SK-N-MC (cell line): ENCODE measurements at regions not wholly inside any gene's neighbourhood (a gene's known extent, or its start where the extent isn't known, plus 50 kb on each side); places are given as distances from the start of the nearest gene placed in this dataset.

Experiments
- DNase-seq: peaks from one replicate; pipeline ENCODE4 v3.0.0-alpha.2; 2011; ENCODE audit warnings: low read depth, low spot score
- H3K27ac ChIP-seq: fragments of 200-600 bp; sonication (generic); 2 replicates; pipeline ENCODE4 v1.5.1; 2016; ENCODE audit warnings: mixed run types
- H3K36me3 ChIP-seq: fragments of 200-600 bp; sonication (generic); 2 replicates; pipeline ENCODE4 v1.6.1; 2017; ENCODE audit warnings: antibody characterized with exemption, low read length, mixed read lengths; ENCODE audit not compliant: insufficient read depth
- H3K4me3 ChIP-seq: fragments of 200-600 bp; sonication (generic); 2 replicates; pipeline ENCODE4 v1.5.1; 2016
- H3K9ac ChIP-seq: fragments of 200-600 bp; sonication (generic); 2 replicates; pipeline ENCODE4 v1.8.0; 2017; ENCODE audit warnings: mixed run types, mixed read lengths; ENCODE audit not compliant: insufficient read length
- H3K9me3 ChIP-seq: fragments of 200-600 bp; sonication (generic); 2 replicates; pipeline ENCODE4 v1.6.1; 2017; ENCODE audit warnings: low read depth, mild to moderate bottlenecking, antibody characterized with exemption, low read length, moderate library complexity, mixed read lengths
- EZH2 ChIP-seq: fragments of 200-600 bp; sonication (generic); IDR thresholded peaks from one replicate; pipeline ENCODE4 v1.6.1; 2017; ENCODE audit warnings: antibody characterized with exemption
- FOXP2 ChIP-seq: optimal IDR thresholded peaks from 2 replicates; pipeline ENCODE3; 2011; ENCODE audit warnings: mild to moderate bottlenecking, moderate library complexity; ENCODE audit not compliant: insufficient read depth; ENCODE audit errors: extremely low read length, control extremely low read depth
- POLR2AphosphoS5 ChIP-seq: IDR thresholded peaks from 2 replicates; pipeline ENCODE4 v1.6.1; 2012; ENCODE audit warnings: mild to moderate bottlenecking, low read depth, low read length, borderline replicate concordance

GRCh38 chr2:174663550-174663949, 65.9 kb upstream of the WIPF1 start:
- Histone ChIP-seq H3K27ac (peak overlapping the region; percentile 91), H3K9ac (peak overlapping the region; percentile 39), H3K4me3 (peak overlapping the region; percentile 57; the same call in 1 of the 2 replicates), H3K9me3 (no peaks in the 10 kb centered on the region), H3K36me3 (no peaks in the 10 kb centered on the region)
- peak; percentile 59 for DNase-seq
- TF ChIP-seq EZH2: no peak
- TF ChIP-seq FOXP2: no peak
- TF ChIP-seq POLR2AphosphoS5: no peak

GRCh38 chr2:174662859-174663258, 65.3 kb upstream of the WIPF1 start:
- no peaks in the 10 kb centered on the region for H3K36me3 ChIP-seq
- H3K9me3 ChIP-seq: no peaks in the 10 kb centered on the region
- H3K27ac ChIP-seq: peak overlapping the region; percentile 91
- DNase-seq: no peak
- TF ChIP-seq FOXP2 (no peak), POLR2AphosphoS5 (no peak), EZH2 (no peak)
- no peak overlapping the region for H3K9ac ChIP-seq
- peak overlapping the region; percentile 57; the same call in 1 of the 2 replicates for H3K4me3 ChIP-seq

- Histone ChIP-seq H3K4me3 (no peak overlapping the region), H3K9ac (no peak overlapping the region), H3K9me3 (no peaks in the 10 kb centered on the region), H3K36me3 (no peaks in the 10 kb centered on the region), H3K27ac (peak overlapping the region; percentile 91)
- TF ChIP-seq POLR2AphosphoS5 (no peak), FOXP2 (no peak), EZH2 (no peak)
- no peak for DNase-seq
These were observed 64.9 kb upstream of the WIPF1 start for GRCh38 chr2:174662459-174662858.

- Histone ChIP-seq H3K9me3 (no peaks in the 10 kb centered on the region), H3K27ac (no peak overlapping the region), H3K9ac (no peak overlapping the region), H3K4me3 (no peak overlapping the region), H3K36me3 (no peaks in the 10 kb centered on the region)
- no peak for TF ChIP-seq FOXP2
- TF ChIP-seq POLR2AphosphoS5: no peak
- TF ChIP-seq EZH2: no peak
- DNase-seq: no peak
These were observed 63.5 kb upstream of the WIPF1 start for GRCh38 chr2:174660984-174661675.

- H3K27ac ChIP-seq: peak overlapping the region; percentile 7; the same call in 1 of the 2 replicates
- no peaks in the 10 kb centered on the region for H3K9me3 ChIP-seq
- TF ChIP-seq FOXP2 (no peak), POLR2AphosphoS5 (no peak), EZH2 (no peak)
- no peak overlapping the region for H3K9ac ChIP-seq
- no peak overlapping the region for H3K4me3 ChIP-seq
- H3K36me3 ChIP-seq: no peaks in the 10 kb centered on the region; the same call in 1 of the 2 replicates
- DNase-seq: no peak
These were observed 61.7 kb upstream of the WIPF1 start for GRCh38 chr2:174659069-174659900.

GRCh38 chr2:174656676-174657176, 59.1 kb upstream of the WIPF1 start:
- TF ChIP-seq EZH2 (no peak), POLR2AphosphoS5 (no peak), FOXP2 (no peak)
- Histone ChIP-seq H3K9ac (no peak overlapping the region), H3K9me3 (no peaks in the 10 kb centered on the region), H3K4me3 (no peak overlapping the region), H3K36me3 (no peaks in the 10 kb centered on the region; the same call in 1 of the 2 replicates), H3K27ac (no peak overlapping the region)
- no peak for DNase-seq

GRCh38 chr2:174656035-174656434, 58.4 kb upstream of the WIPF1 start:
- TF ChIP-seq POLR2AphosphoS5 (no peak), FOXP2 (no peak), EZH2 (no peak)
- Histone ChIP-seq H3K9me3 (no peaks in the 10 kb centered on the region), H3K9ac (no peak overlapping the region), H3K27ac (no peak overlapping the region), H3K36me3 (no peaks in the 10 kb centered on the region; the same call in 1 of the 2 replicates), H3K4me3 (no peak overlapping the region)
- DNase-seq: no peak

- Histone ChIP-seq H3K9me3 (no peaks in the 10 kb centered on the region), H3K27ac (no peak overlapping the region), H3K9ac (no peak overlapping the region), H3K4me3 (no peak overlapping the region), H3K36me3 (no peaks in the 10 kb centered on the region; the same call in 1 of the 2 replicates)
- DNase-seq: no peak
- TF ChIP-seq POLR2AphosphoS5: no peak
- TF ChIP-seq FOXP2: no peak
- no peak for TF ChIP-seq EZH2
These were observed 56.9 kb upstream of the WIPF1 start for GRCh38 chr2:174654419-174654941.
